Hepatocyte (in vitro differentiated cells): ENCODE measurements at regions not wholly inside any gene's neighbourhood (a gene's known extent, or its start where the extent isn't known, plus 50 kb on each side); places are given as distances from the start of the nearest gene placed in this dataset.

Source experiments
- DNase-seq: peaks from one replicate; pipeline ENCODE4 v3.0.0-alpha.2; 2016; ENCODE audit warnings: low spot score
- H2AFZ ChIP-seq: fragments of 200-600 bp; sonication (generic); 2 replicates; pipeline ENCODE4 v1.6.0; 2016; ENCODE audit warnings: antibody characterized with exemption, mild to moderate bottlenecking
- H3K27ac ChIP-seq: fragments of 200-600 bp; sonication (generic); 2 replicates; pipeline ENCODE4 v1.5.1; 2016; ENCODE audit warnings: mild to moderate bottlenecking
- H3K27me3 ChIP-seq: fragments of 200-600 bp; sonication (generic); 2 replicates; pipeline ENCODE4 v1.6.1; 2016
- H3K36me3 ChIP-seq: fragments of 200-600 bp; sonication (generic); replicated peaks from 2 replicates; pipeline ENCODE4 v1.5.1; 2016; ENCODE audit warnings: low read depth; ENCODE audit not compliant: insufficient read depth
- H3K4me1 ChIP-seq: fragments of 200-600 bp; sonication (generic); 2 replicates; pipeline ENCODE4 v1.5.1; 2016; ENCODE audit warnings: mild to moderate bottlenecking, moderate library complexity; ENCODE audit not compliant: insufficient read depth
- H3K4me2 ChIP-seq: fragments of 200-600 bp; sonication (generic); 2 replicates; pipeline ENCODE4 v1.6.0; 2016
- H3K4me3 ChIP-seq: fragments of 200-600 bp; sonication (generic); 2 replicates; pipeline ENCODE4 v1.5.1; 2016; ENCODE audit warnings: mild to moderate bottlenecking
- H3K79me2 ChIP-seq: fragments of 200-600 bp; sonication (generic); 2 replicates; pipeline ENCODE4 v1.6.0; 2017; ENCODE audit warnings: mild to moderate bottlenecking
- H3K9me2 ChIP-seq: fragments of 200-600 bp; sonication (generic); replicated peaks from 2 replicates; pipeline ENCODE4 v1.6.0; 2017; ENCODE audit warnings: mild to moderate bottlenecking; ENCODE audit not compliant: insufficient read depth
- H3K9me3 ChIP-seq: fragments of 200-600 bp; sonication (generic); 2 replicates; pipeline ENCODE4 v1.5.1; 2016; ENCODE audit warnings: low read depth, mild to moderate bottlenecking
- H4K20me1 ChIP-seq: fragments of 200-600 bp; sonication (generic); 2 replicates; pipeline ENCODE4 v1.6.0; 2016; ENCODE audit warnings: mild to moderate bottlenecking; ENCODE audit not compliant: insufficient read depth, poor library complexity, severe bottlenecking
- EZH2 ChIP-seq: fragments of 200-600 bp; sonication (generic); IDR thresholded peaks from 2 replicates; pipeline ENCODE4 v1.6.1; 2016; ENCODE audit warnings: antibody characterized with exemption, mild to moderate bottlenecking, borderline replicate concordance
- EZH2phosphoT487 ChIP-seq: fragments of 200-600 bp; sonication (generic); IDR thresholded peaks from one replicate; pipeline ENCODE4 v1.6.1; 2018; ENCODE audit warnings: antibody characterized with exemption, mild to moderate bottlenecking, low read depth, moderate library complexity; ENCODE audit not compliant: unreplicated experiment, severe bottlenecking
- WGBS: methylation state at CpG from one replicate; pipeline ENCODE4 v1.1.6; 2016; ENCODE audit warnings: low lambda C conversion rate; ENCODE audit errors: missing lambda C conversion rate; 5-methylcytosine and 5-hydroxymethylcytosine counted together
- TF ChIP-seq, protein P1 (sequence below): fragments of 200-600 bp; sonication (generic); IDR thresholded peaks from 2 replicates; pipeline ENCODE4 v1.5.1; 2016; ENCODE audit warnings: antibody characterized with exemption, mild to moderate bottlenecking; ENCODE audit not compliant: poor library complexity

GRCh38 chr13:21777166-21777565 lies 106.3 kb downstream of the FGF9 start:
- H3K36me3 ChIP-seq: no peaks in the 10 kb centered on the region
- H3K4me1 ChIP-seq: no peaks in the 10 kb centered on the region
- H2AFZ ChIP-seq: no peak overlapping the region
- no peaks in the 10 kb centered on the region for H3K9me3 ChIP-seq
- H3K4me3 ChIP-seq: no peak overlapping the region
- H4K20me1 ChIP-seq: no peaks in the 10 kb centered on the region
- H3K4me2 ChIP-seq: no peak overlapping the region
- H3K27ac ChIP-seq: no peak overlapping the region
- no peaks in the 10 kb centered on the region for H3K27me3 ChIP-seq
- no peak for TF ChIP-seq EZH2
- TF ChIP-seq EZH2phosphoT487: no peak
- TF ChIP-seq, protein P1, sequence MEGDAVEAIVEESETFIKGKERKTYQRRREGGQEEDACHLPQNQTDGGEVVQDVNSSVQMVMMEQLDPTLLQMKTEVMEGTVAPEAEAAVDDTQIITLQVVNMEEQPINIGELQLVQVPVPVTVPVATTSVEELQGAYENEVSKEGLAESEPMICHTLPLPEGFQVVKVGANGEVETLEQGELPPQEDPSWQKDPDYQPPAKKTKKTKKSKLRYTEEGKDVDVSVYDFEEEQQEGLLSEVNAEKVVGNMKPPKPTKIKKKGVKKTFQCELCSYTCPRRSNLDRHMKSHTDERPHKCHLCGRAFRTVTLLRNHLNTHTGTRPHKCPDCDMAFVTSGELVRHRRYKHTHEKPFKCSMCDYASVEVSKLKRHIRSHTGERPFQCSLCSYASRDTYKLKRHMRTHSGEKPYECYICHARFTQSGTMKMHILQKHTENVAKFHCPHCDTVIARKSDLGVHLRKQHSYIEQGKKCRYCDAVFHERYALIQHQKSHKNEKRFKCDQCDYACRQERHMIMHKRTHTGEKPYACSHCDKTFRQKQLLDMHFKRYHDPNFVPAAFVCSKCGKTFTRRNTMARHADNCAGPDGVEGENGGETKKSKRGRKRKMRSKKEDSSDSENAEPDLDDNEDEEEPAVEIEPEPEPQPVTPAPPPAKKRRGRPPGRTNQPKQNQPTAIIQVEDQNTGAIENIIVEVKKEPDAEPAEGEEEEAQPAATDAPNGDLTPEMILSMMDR: no peak
- 89% methylated on average over 1 of the region's 1 CpG for WGBS
- no peaks in the 10 kb centered on the region for H3K9me2 ChIP-seq
- no peak for DNase-seq
- H3K79me2 ChIP-seq: no peaks in the 10 kb centered on the region

DNA sequence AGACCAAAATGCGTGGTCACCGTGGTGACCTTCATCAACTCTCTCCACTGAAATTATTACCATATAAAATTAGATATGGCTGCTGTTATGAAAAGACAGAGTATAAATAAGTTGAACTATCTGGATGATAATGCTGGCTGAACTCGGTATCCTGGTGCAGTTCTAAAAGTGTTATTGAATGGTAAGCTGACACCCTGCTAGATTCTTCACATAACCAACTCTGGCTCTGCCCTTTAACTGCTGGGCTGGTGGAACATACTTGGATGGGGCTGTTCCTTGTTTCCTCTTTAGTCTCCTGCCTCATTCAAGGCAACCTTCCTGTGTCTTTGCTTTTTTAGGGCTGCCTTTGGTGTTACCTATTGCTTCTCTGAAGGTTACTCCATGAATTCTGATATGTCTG lies 106.9 kb downstream of the FGF9 start:
- H3K4me1 ChIP-seq: no peaks in the 10 kb centered on the region
- no peaks in the 10 kb centered on the region for H3K27me3 ChIP-seq
- H4K20me1 ChIP-seq: no peaks in the 10 kb centered on the region
- TF ChIP-seq, protein P1: no peak
- TF ChIP-seq EZH2phosphoT487 (no peak), EZH2 (no peak)
- no peak overlapping the region for H2AFZ ChIP-seq
- no peaks in the 10 kb centered on the region for H3K79me2 ChIP-seq
- no peaks in the 10 kb centered on the region for H3K9me2 ChIP-seq
- no peaks in the 10 kb centered on the region for H3K9me3 ChIP-seq
- no peak overlapping the region for H3K27ac ChIP-seq
- H3K36me3 ChIP-seq: no peaks in the 10 kb centered on the region
- DNase-seq: no peak
- 80% methylated on average over 3 of the region's 3 CpGs for WGBS
- no peak overlapping the region for H3K4me3 ChIP-seq
- H3K4me2 ChIP-seq: no peak overlapping the region

- Histone ChIP-seq H3K27ac (no peak overlapping the region), H3K4me2 (no peak overlapping the region), H2AFZ (no peak overlapping the region), H3K36me3 (no peaks in the 10 kb centered on the region), H3K9me3 (no peaks in the 10 kb centered on the region), H3K27me3 (no peaks in the 10 kb centered on the region), H4K20me1 (no peaks in the 10 kb centered on the region), H3K4me3 (no peak overlapping the region), H3K4me1 (no peaks in the 10 kb centered on the region), H3K9me2 (no peaks in the 10 kb centered on the region), H3K79me2 (no peaks in the 10 kb centered on the region)
- WGBS: 79% methylated on average over 2 of the region's 2 CpGs
- DNase-seq: no peak
- TF ChIP-seq EZH2phosphoT487 (no peak), EZH2 (no peak)
- TF ChIP-seq, protein P1: no peak
These were observed 111.9 kb downstream of the FGF9 start for GRCh38 chr13:21782736-21783135.

- H3K9me2 ChIP-seq: no peaks in the 10 kb centered on the region
- no peaks in the 10 kb centered on the region for H3K4me1 ChIP-seq
- no peak overlapping the region for H3K27ac ChIP-seq
- no peak for DNase-seq
- H3K36me3 ChIP-seq: no peaks in the 10 kb centered on the region
- no peaks in the 10 kb centered on the region for H3K79me2 ChIP-seq
- no peaks in the 10 kb centered on the region for H3K27me3 ChIP-seq
- no peak overlapping the region for H3K4me2 ChIP-seq
- H4K20me1 ChIP-seq: no peaks in the 10 kb centered on the region
- H3K9me3 ChIP-seq: no peaks in the 10 kb centered on the region
- 90% methylated on average over 2 of the region's 2 CpGs for WGBS
- H3K4me3 ChIP-seq: no peak overlapping the region
- TF ChIP-seq EZH2phosphoT487 (no peak), EZH2 (no peak)
- TF ChIP-seq, protein P1: no peak
- H2AFZ ChIP-seq: no peak overlapping the region
These were observed 115.1 kb downstream of the FGF9 start for GRCh38 chr13:21785990-21786389.
